MCF 10A (cell line): ENCODE measurements at regions not wholly inside any gene's neighbourhood (a gene's known extent, or its start where the extent isn't known, plus 50 kb on each side); places are given as distances from the start of the nearest gene placed in this dataset.

ENCODE experiments used
- BruUV-seq: library from RNA; stranded (reverse); fragments of 400-500 nt; replicated peaks from 2 replicates; lab custom pipeline; 2021; lab: Mats Ljungman, UMichigan
- CTCF ChIA-PET: fragments of 300-600 bp; sonication (Branson Sonifier 250); formaldehyde crosslinking; extraction: SDS; loops from one replicate; lab custom pipeline; 2021; ENCODE audit warnings: antibody characterized with exemption, inconsistent platforms; lab: Yijun Ruan, JAX
- POLR2A ChIA-PET: fragments of 300-600, 350-650 bp; sonication (Branson Sonifier 250); formaldehyde crosslinking; extraction: SDS; loops from one replicate; lab custom pipeline; 2020; ENCODE audit warnings: antibody characterized with exemption, inconsistent platforms; lab: Yijun Ruan, JAX
- DNase-seq: peaks from one replicate; pipeline ENCODE4 v3.0.0-alpha.2; 2018; ENCODE audit not compliant: unreplicated experiment
- H3K27ac Mint-ChIP-seq: one replicate; pipeline ENCODE4 v1.8.0; 2022; ENCODE audit warnings: mild to moderate bottlenecking, low read depth, mixed read lengths; ENCODE audit not compliant: unreplicated experiment
- H3K27me3 Mint-ChIP-seq: one replicate; pipeline ENCODE4 v1.8.0; 2022; ENCODE audit warnings: mixed read lengths; ENCODE audit not compliant: insufficient read depth, unreplicated experiment
- H3K36me3 Mint-ChIP-seq: one replicate; pipeline ENCODE4 v1.8.0; 2022; ENCODE audit warnings: mild to moderate bottlenecking, moderate library complexity, mixed read lengths; ENCODE audit not compliant: insufficient read depth, unreplicated experiment
- H3K4me1 Mint-ChIP-seq: one replicate; pipeline ENCODE4 v1.8.0; 2022; ENCODE audit warnings: mixed read lengths; ENCODE audit not compliant: insufficient read depth, unreplicated experiment
- H3K4me3 Mint-ChIP-seq: one replicate; pipeline ENCODE4 v1.8.0; 2022; ENCODE audit warnings: mild to moderate bottlenecking, moderate library complexity, mixed read lengths; ENCODE audit not compliant: unreplicated experiment
- H3K9me3 Mint-ChIP-seq: one replicate; pipeline ENCODE4 v1.8.0; 2022; ENCODE audit warnings: mixed read lengths; ENCODE audit not compliant: unreplicated experiment
- CTCF ChIP-seq: fragments of 200-600 bp; IDR thresholded peaks from one replicate; pipeline ENCODE4 v1.8.0; 2022; ENCODE audit warnings: antibody characterized with exemption, mild to moderate bottlenecking; ENCODE audit not compliant: unreplicated experiment
- intact Hi-C: fragments of 100-400 bp; cut with micrococcal nuclease; formaldehyde crosslinking; loops from 2 replicates; pipeline ENCODE4 v1.14.1; 2022

- ChIA-PET CTCF (no interaction called here), POLR2A (no interaction called here)
- no peak for DNase-seq
- no peak for TF ChIP-seq CTCF
- H3K36me3 Mint-ChIP-seq = no peaks in the 10 kb centered on the region
- H3K4me3 Mint-ChIP-seq = no peak overlapping the region
- intact Hi-C loops = no loop called here
- no peaks in the 10 kb centered on the region for H3K4me1 Mint-ChIP-seq
- H3K27me3 Mint-ChIP-seq = no peaks in the 10 kb centered on the region
- no TSS peak for BruUV-seq
- peaks cover 5% of the 10 kb centered on the region for H3K9me3 Mint-ChIP-seq
- no peak overlapping the region for H3K27ac Mint-ChIP-seq
These were observed 131.1 kb upstream of the GADL1 start for GRCh38 chr3:31025541-31025940.

GRCh38 chr3:31027191-31027761, 132.8 kb upstream of the GADL1 start:
- Mint-ChIP-seq H3K27ac (no peak overlapping the region), H3K36me3 (no peaks in the 10 kb centered on the region), H3K4me3 (no peak overlapping the region), H3K9me3 (peaks cover 5% of the 10 kb centered on the region), H3K4me1 (no peaks in the 10 kb centered on the region), H3K27me3 (no peaks in the 10 kb centered on the region)
- no peak for TF ChIP-seq CTCF
- intact Hi-C loops = no loop called here
- DNase-seq = no peak
- no TSS peak for BruUV-seq
- CTCF ChIA-PET = interaction anchor here (0.7 kb wide), 1 partner anchor 1202 kb away, joined by 3 read pairs; no protein-coding TSS in a partner anchor
- POLR2A ChIA-PET = interaction anchor here (2.1 kb wide), 1 partner anchor 12 kb away, joined by 9 read pairs; no protein-coding TSS in a partner anchor

- H3K4me3 Mint-ChIP-seq = no peak overlapping the region
- no peaks in the 10 kb centered on the region for H3K4me1 Mint-ChIP-seq
- no TSS peak for BruUV-seq
- H3K27ac Mint-ChIP-seq = no peak overlapping the region
- peaks cover 5% of the 10 kb centered on the region for H3K9me3 Mint-ChIP-seq
- no peaks in the 10 kb centered on the region for H3K27me3 Mint-ChIP-seq
- CTCF ChIA-PET = no interaction called here
- DNase-seq = no peak
- POLR2A ChIA-PET = interaction anchor here (0.5 to 2.1 kb wide), 3 partner anchors 11 to 88 kb away, joined by 3 to 9 read pairs (median 3); no protein-coding TSS in a partner anchor
- TF ChIP-seq CTCF = no peak
- intact Hi-C loops = no loop called here
- H3K36me3 Mint-ChIP-seq = no peaks in the 10 kb centered on the region
These were observed 133.5 kb upstream of the GADL1 start for GRCh38 chr3:31027914-31028313.

- Mint-ChIP-seq H3K4me1 (no peaks in the 10 kb centered on the region), H3K4me3 (no peak overlapping the region), H3K27ac (no peak overlapping the region), H3K36me3 (no peaks in the 10 kb centered on the region), H3K9me3 (peaks cover 5% of the 10 kb centered on the region), H3K27me3 (no peaks in the 10 kb centered on the region)
- no TSS peak for BruUV-seq
- intact Hi-C loops = no loop called here
- no peak for DNase-seq
- ChIA-PET POLR2A (interaction anchor here (1.0 to 2.1 kb wide), 2 partner anchors 10 to 64 kb away, joined by 3 to 9 read pairs; no protein-coding TSS in a partner anchor), CTCF (interaction anchor here (0.6 to 0.8 kb wide), 3 partner anchors 47 to 259 kb away, joined by 3 read pairs; no protein-coding TSS in a partner anchor)
- TF ChIP-seq CTCF = no peak
These were observed 134.3 kb upstream of the GADL1 start for GRCh38 chr3:31028766-31029165.
